Endothelial cell of umbilical vein (primary cell): ENCODE measurements at regions not wholly inside any gene's neighbourhood (a gene's known extent, or its start where the extent isn't known, plus 50 kb on each side); places are given as distances from the start of the nearest gene placed in this dataset.

Source experiments
- BruUV-seq: library from RNA; stranded (reverse); fragments of 400-500 nt; replicated peaks from 2 replicates; lab custom pipeline; 2021; lab: Mats Ljungman, UMichigan
- CTCF ChIA-PET: fragments of 300-600, 350-600 bp; sonication (Branson Sonifier 250); formaldehyde crosslinking; loops from one replicate; lab custom pipeline; 2021; ENCODE audit warnings: antibody characterized with exemption, inconsistent platforms; lab: Charles Lee
- POLR2A ChIA-PET: fragments of 300-600, 350-600 bp; sonication (Branson Sonifier 250); formaldehyde crosslinking; loops from one replicate; lab custom pipeline; 2021; ENCODE audit warnings: antibody characterized with exemption, inconsistent platforms; lab: Charles Lee
- DNase-seq: peaks from one replicate; pipeline ENCODE4 v3.0.0-alpha.2; 2011; ENCODE audit warnings: low read depth, low spot score
- FAIRE-seq: peaks from 2 replicates; lab custom pipeline; 2011; peaks lifted over from hg19 to GRCh38; lab: Jason Lieb, UNC
- H2AFZ ChIP-seq: 2 replicates; pipeline ENCODE4 v1.6.0; 2012; ENCODE audit warnings: low read depth, low read length, control low read depth, inconsistent platforms
- H3K27ac ChIP-seq: 2 replicates; pipeline ENCODE4 v1.5.1; 2011; ENCODE audit warnings: low read depth, mild to moderate bottlenecking, control low read depth, low read length, moderate library complexity; ENCODE audit not compliant: insufficient read depth
- H3K27me3 ChIP-seq, 2 experiments: 2 replicates each; pipeline versions ENCODE4 v1.6.0 to v1.6.1; 2011; ENCODE audit warnings: low read length in 2 of 2, mixed read lengths in 1 of 2; ENCODE audit not compliant: control insufficient read depth in 2 of 2, insufficient read depth in 2 of 2
- H3K36me3 ChIP-seq, 2 experiments: 2 replicates in 1 of 2; 3 replicates in 1 of 2; pipeline ENCODE4 v1.5.1; 2011; ENCODE audit warnings: low read length in 2 of 2, mild to moderate bottlenecking in 1 of 2, moderate library complexity in 1 of 2; ENCODE audit not compliant: control insufficient read depth in 2 of 2, insufficient read depth in 2 of 2; ENCODE audit errors: extremely low read depth in 1 of 2
- H3K4me1 ChIP-seq: 3 replicates; pipeline ENCODE4 v1.5.1; 2011; ENCODE audit warnings: mild to moderate bottlenecking, low read length; ENCODE audit not compliant: control insufficient read depth, insufficient read depth; ENCODE audit errors: extremely low read depth
- H3K4me2 ChIP-seq: 2 replicates; pipeline ENCODE4 v1.6.1; 2011; ENCODE audit warnings: low read length, control low read depth, mixed read lengths; ENCODE audit not compliant: insufficient read depth
- H3K4me3 ChIP-seq, 3 experiments: fragments of 200-600 bp in 1 of 3; sonication (generic), shearing (Covaris generic) in 1 of 3; replicated peaks in 1 of 3; 2 replicates each; pipeline ENCODE4 v1.5.1; 2011 to 2016; ENCODE audit warnings: control low read depth in 3 of 3, low read length in 3 of 3, mild to moderate bottlenecking in 2 of 3, inconsistent platforms in 1 of 3, low read depth in 1 of 3, moderate library complexity in 1 of 3; ENCODE audit not compliant: insufficient read depth in 1 of 3
- H3K79me2 ChIP-seq: 2 replicates; pipeline ENCODE4 v1.6.0; 2012; ENCODE audit warnings: low read length, inconsistent platforms; ENCODE audit not compliant: control insufficient read depth, insufficient read depth
- H3K9ac ChIP-seq: replicated peaks from 2 replicates; pipeline ENCODE3; 2011; ENCODE audit warnings: low read length, control low read depth; ENCODE audit not compliant: insufficient read depth; ENCODE audit errors: extremely low read depth
- H3K9me1 ChIP-seq: replicated peaks from 3 replicates; pipeline ENCODE4 v1.6.0; 2011; ENCODE audit warnings: mild to moderate bottlenecking, low read length; ENCODE audit not compliant: control insufficient read depth, insufficient read depth; ENCODE audit errors: extremely low read depth
- H3K9me3 ChIP-seq: replicated peaks from 2 replicates; pipeline ENCODE4 v1.5.1; 2012; ENCODE audit warnings: low read length, inconsistent platforms; ENCODE audit not compliant: control insufficient read depth, insufficient read depth
- H4K20me1 ChIP-seq: replicated peaks from 2 replicates; pipeline ENCODE3; 2011; ENCODE audit warnings: mild to moderate bottlenecking, low read length; ENCODE audit not compliant: control insufficient read depth, insufficient read depth; ENCODE audit errors: extremely low read depth
- CTCF ChIP-seq, 2 donors: IDR thresholded peaks; 1 replicate in 1 of 2; 2 replicates in 1 of 2; pipeline ENCODE4 v1.5.1; 2011; ENCODE audit warnings: low read length in 2 of 2, mild to moderate bottlenecking in 2 of 2, moderate library complexity in 2 of 2, control low read depth in 1 of 2, inconsistent platforms in 1 of 2, low read depth in 1 of 2; ENCODE audit not compliant: insufficient read depth in 1 of 2; ENCODE audit errors: extremely low read depth in 1 of 2
- EZH2 ChIP-seq: IDR thresholded peaks from 2 replicates; pipeline ENCODE4 v1.6.1; 2012; ENCODE audit warnings: borderline replicate concordance, low read depth, mild to moderate bottlenecking, moderate library complexity, low read length, inconsistent platforms; ENCODE audit not compliant: severe bottlenecking
- FOS ChIP-seq: IDR thresholded peaks from 2 replicates; pipeline ENCODE4 v1.6.1; 2011; ENCODE audit warnings: mild to moderate bottlenecking, low read length, moderate library complexity, borderline replicate concordance; ENCODE audit not compliant: insufficient read depth
- GATA2 ChIP-seq: IDR thresholded peaks from 2 replicates; pipeline ENCODE4 v1.7.0; 2011; ENCODE audit warnings: low read depth, mild to moderate bottlenecking, moderate library complexity, mixed read lengths, low read length; ENCODE audit not compliant: insufficient read length, insufficient read depth
- JUN ChIP-seq: IDR thresholded peaks from 2 replicates; pipeline ENCODE4 v1.6.1; 2011; ENCODE audit warnings: borderline replicate concordance, low read depth; ENCODE audit not compliant: insufficient read length, insufficient read depth
- MAX ChIP-seq: IDR thresholded peaks from 2 replicates; pipeline ENCODE4 v1.6.1; 2011; ENCODE audit not compliant: insufficient read depth, insufficient read length
- MYC ChIP-seq: IDR thresholded peaks from one replicate; pipeline ENCODE4 v1.6.1; 2011; ENCODE audit warnings: mild to moderate bottlenecking, low read depth, low read length
- POLR2A ChIP-seq: IDR thresholded peaks from 2 replicates; pipeline ENCODE4 v1.6.1; 2012; ENCODE audit warnings: low read depth, mild to moderate bottlenecking, control low read depth, low read length
- POLR2AphosphoS5 ChIP-seq: IDR thresholded peaks from 2 replicates; pipeline ENCODE4 v1.6.1; 2012; ENCODE audit warnings: low read depth, mild to moderate bottlenecking, control low read depth, low read length, moderate library complexity; ENCODE audit not compliant: insufficient read depth
- dilution Hi-C: fragments of 300-500 bp; cut with MboI; formaldehyde crosslinking; loops from one replicate; pipeline ENCODE4 v1.15.0; 2019; ENCODE audit warnings: low sequenced_read_pairs; ENCODE audit not compliant: extremely low pct_ligation_motif_present
- intact Hi-C: fragments of 100-400 bp; cut with micrococcal nuclease; formaldehyde crosslinking; loops from one replicate; pipeline ENCODE4 v1.10.0; 2022

- dilution Hi-C loops, result no loop called here
- no peak for DNase-seq
- H4K20me1 ChIP-seq, result no peaks in the 10 kb centered on the region
Measured at GRCh38 chr13:68588623-68589022, 1358.5 kb upstream of the PCDH9 start.

More at GRCh38 chr13:68588623-68589022, 1358.5 kb upstream of the PCDH9 start:
- ChIA-PET POLR2A (no interaction called here), CTCF (no interaction called here)
- no peaks in the 10 kb centered on the region for H3K9me1 ChIP-seq
- H3K9me3 ChIP-seq, result no peaks in the 10 kb centered on the region
- no peak overlapping the region for H3K4me3 ChIP-seq
- no peaks in the 10 kb centered on the region for H3K79me2 ChIP-seq
- no peak overlapping the region for H2AFZ ChIP-seq
- no peak overlapping the region for H3K9ac ChIP-seq
- no peaks in the 10 kb centered on the region for H3K27me3 ChIP-seq
- no TSS peak for BruUV-seq
- intact Hi-C loops, result no loop called here
- FAIRE-seq, result no peak
- H3K4me1 ChIP-seq, result no peaks in the 10 kb centered on the region
- H3K27ac ChIP-seq, result no peak overlapping the region
- H3K4me2 ChIP-seq, result no peak overlapping the region
- TF ChIP-seq MAX (no peak), FOS (no peak), GATA2 (no peak), POLR2A (no peak), POLR2AphosphoS5 (no peak), MYC (no peak), CTCF (IDR thresholded peaks at IDR 0.05; ENCODE audit: extremely low read depth in 1 of 2, insufficient read depth in 1 of 2, low read depth in 1 of 2, low read length in 2 of 2) (no peak), JUN (no peak), EZH2 (no peak)
- no peaks in the 10 kb centered on the region for H3K36me3 ChIP-seq
